Erythroblast (primary cell): ENCODE measurements at regions not wholly inside any gene's neighbourhood (a gene's known extent, or its start where the extent isn't known, plus 50 kb on each side); places are given as distances from the start of the nearest gene placed in this dataset.

ENCODE experiments used
- DNase-seq, 2 experiments: peaks; one replicate each; lab custom pipeline; 2025; lab: John Stamatoyannopoulos, UW
- GATA1 ChIP-seq: IDR thresholded peaks from 2 replicates; pipeline ENCODE4 v1.6.1; 2011; ENCODE audit warnings: low read depth, mild to moderate bottlenecking, control low read depth, low read length, moderate library complexity
- POLR2A ChIP-seq: IDR thresholded peaks from 2 replicates; pipeline ENCODE4 v1.6.1; 2011; ENCODE audit warnings: mild to moderate bottlenecking, low read length

GRCh38 chr11:95699631-95700470, 89.7 kb downstream of the FAM76B start:
- TF ChIP-seq POLR2A (no peak), GATA1 (no peak)
- no peak for DNase-seq

DNA sequence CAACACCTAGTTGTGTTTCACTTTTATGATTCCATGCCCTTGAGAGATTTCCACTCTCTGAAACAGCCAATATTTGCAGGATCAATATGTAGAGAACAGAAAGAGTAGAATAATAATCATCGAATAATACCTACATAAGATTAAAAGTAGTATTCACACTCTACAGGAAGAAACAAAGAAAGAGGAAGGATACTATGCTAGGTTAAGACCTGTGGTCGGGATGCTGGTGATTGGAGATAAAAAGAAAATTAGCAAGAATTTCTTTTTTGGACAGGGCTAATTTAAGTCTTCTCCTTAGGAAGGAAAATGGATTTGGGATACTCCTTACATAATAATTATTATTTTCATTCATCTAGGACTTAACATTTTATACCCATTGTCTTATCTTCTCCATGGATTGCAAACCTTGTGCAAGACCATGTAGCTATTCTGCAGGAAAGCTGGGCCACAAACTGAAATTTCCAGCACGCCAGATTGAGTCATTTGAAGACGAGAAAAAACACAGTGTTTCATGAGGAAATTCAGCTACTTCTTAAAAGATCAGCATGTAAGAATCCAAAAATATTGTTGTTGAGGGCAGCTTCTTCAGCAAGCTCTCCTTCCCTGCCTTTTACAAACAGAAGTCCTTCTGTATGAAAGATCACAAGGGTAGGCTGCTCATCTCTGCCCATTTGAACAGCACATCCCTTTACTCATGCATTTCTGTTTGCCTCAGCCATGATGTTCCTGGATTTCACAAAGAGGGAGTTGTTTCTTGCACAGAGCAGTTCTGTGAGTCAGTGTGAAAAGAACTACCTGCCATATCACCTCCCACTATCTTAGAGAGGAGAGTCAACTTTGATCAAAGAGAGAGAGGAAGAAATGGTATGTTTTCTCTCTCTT, 90.7 kb downstream of the FAM76B start:
- no peak for DNase-seq
- TF ChIP-seq POLR2A (no peak), GATA1 (no peak)

- DNase-seq, result peak in 1 of 2 experiments; percentile 12
Measured at GRCh38 chr11:95697614-95698408, 91.8 kb downstream of the FAM76B start.

DNA sequence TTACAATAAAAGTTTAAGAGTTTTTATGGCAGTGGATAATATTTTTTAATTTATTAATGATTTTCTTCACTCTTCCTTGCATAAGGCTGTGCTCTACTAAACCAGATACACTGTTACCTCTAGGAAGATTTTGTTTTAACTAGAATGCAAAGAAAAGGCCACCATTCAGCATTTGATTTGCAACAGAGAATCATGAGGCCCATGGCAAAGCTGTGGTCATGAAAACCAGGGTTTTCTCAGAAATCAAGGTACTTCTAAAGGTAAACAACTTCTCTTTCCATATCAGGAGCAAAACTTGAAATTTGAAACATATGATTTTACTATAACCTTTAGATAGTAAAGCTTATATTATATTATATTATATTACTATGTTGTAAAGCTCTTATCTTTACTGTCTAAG, 94.4 kb downstream of the FAM76B start:
- no peak for DNase-seq
- TF ChIP-seq POLR2A, result no peak
- TF ChIP-seq GATA1, result no peak

More at GRCh38 chr11:95697614-95698408, 91.8 kb downstream of the FAM76B start:
- TF ChIP-seq GATA1 (no peak), POLR2A (no peak)

- TF ChIP-seq GATA1 (no peak), POLR2A (no peak)
- no peak for DNase-seq
Measured at GRCh38 chr11:95693298-95693697, 96.3 kb downstream of the FAM76B start.

- DNase-seq, result no peak
- TF ChIP-seq POLR2A, result no peak
- TF ChIP-seq GATA1, result no peak
Measured at GRCh38 chr11:95692526-95693260, 96.9 kb downstream of the FAM76B start.

DNA sequence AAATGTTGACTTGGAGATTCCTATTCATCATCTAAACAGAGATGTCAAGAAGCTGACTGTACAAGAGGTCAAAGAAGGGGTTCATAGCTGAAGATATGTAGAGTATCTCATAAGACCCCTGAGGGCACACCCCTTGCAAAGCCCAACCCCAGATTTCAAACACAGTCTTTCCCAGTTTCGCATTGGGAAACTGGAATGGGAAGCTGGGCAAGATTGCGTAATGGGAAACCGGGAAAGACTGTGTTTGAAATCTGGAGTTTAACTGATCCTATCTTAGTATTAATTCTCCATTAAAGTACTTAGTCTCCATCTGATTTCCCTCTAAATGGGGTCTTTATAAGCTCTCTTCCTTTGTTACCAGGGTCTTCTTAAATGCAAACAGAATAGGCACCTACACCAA, 99.5 kb downstream of the FAM76B start:
- no peak for DNase-seq
- TF ChIP-seq GATA1, result no peak
- TF ChIP-seq POLR2A, result no peak

- DNase-seq, result no peak
- TF ChIP-seq GATA1 (no peak), POLR2A (no peak)
Measured at GRCh38 chr11:95688501-95689222, 100.9 kb downstream of the FAM76B start.

- DNase-seq, result no peak
- TF ChIP-seq GATA1, result no peak
- TF ChIP-seq POLR2A, result no peak
Measured at GRCh38 chr11:95688015-95688414, 101.6 kb downstream of the FAM76B start.

GRCh38 chr11:95686265-95686664, 103.3 kb downstream of the FAM76B start:
- no peak for DNase-seq
- TF ChIP-seq GATA1 (no peak), POLR2A (no peak)

DNA sequence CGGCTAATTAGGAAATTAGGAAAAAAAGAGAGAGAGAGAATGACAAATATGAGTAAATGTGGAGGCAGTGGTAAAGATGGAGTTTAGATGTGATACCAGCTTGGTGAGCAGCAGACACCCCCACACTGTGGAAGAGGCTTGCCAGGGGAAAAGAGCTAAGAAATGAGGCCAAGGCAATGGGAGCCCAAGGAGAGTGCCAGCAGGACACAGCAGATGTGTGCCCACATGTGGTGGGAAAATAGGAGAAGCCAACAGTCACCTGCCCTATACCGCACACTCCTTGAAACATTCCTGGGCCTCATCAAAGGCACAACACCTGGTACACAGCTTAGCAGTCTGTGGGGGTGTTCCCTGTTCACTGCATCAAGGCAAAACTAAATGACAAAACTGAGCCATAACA, 104.9 kb downstream of the FAM76B start:
- TF ChIP-seq GATA1, result no peak
- TF ChIP-seq POLR2A, result no peak

GRCh38 chr11:95684170-95684569, 105.4 kb downstream of the FAM76B start:
- no peak for DNase-seq
- no peak for TF ChIP-seq POLR2A

More for the DNA sequence above, 104.9 kb downstream of the FAM76B start:
- no peak for DNase-seq
